Breast epithelium (tissue), 4 donors: ENCODE measurements at regions not wholly inside any gene's neighbourhood (a gene's known extent, or its start where the extent isn't known, plus 50 kb on each side); places are given as distances from the start of the nearest gene placed in this dataset.

ENCODE experiments used
- DNase-seq, 2 donors: peaks; one replicate each; pipeline ENCODE4 v3.0.0-alpha.2; 2019; ENCODE audit warnings: low spot score in 2 of 2
- H3K27ac ChIP-seq, 2 donors: fragments of 200-600 bp; sonication (generic) in 1 of 2; one replicate each; pipeline ENCODE4 v1.5.1; 2016 to 2019; ENCODE audit warnings: mild to moderate bottlenecking in 1 of 2
- H3K27me3 ChIP-seq, 2 donors: fragments of 200-600 bp; sonication (generic) in 1 of 2; one replicate each; pipeline versions ENCODE4 v1.5.1 to v1.6.0; 2017 to 2019; ENCODE audit warnings: control low read depth in 1 of 2, mild to moderate bottlenecking in 1 of 2
- H3K36me3 ChIP-seq: fragments of 200-600 bp; one replicate; pipeline ENCODE4 v1.5.1; 2019
- H3K4me1 ChIP-seq, 2 donors: fragments of 200-600 bp; sonication (generic); one replicate each; pipeline ENCODE4 v1.5.1; 2016 to 2019; ENCODE audit warnings: control low read depth in 1 of 2
- H3K4me3 ChIP-seq, 3 donors: fragments of 200-600 bp; sonication (generic); 1 replicate in 2 of 3; 2 replicates in 1 of 3; pipeline ENCODE4 v1.5.1; 2016 to 2019; ENCODE audit warnings: mild to moderate bottlenecking in 3 of 3, moderate library complexity in 2 of 3
- H3K9me3 ChIP-seq, 2 donors: fragments of 200-600 bp; sonication (generic) in 1 of 2; one replicate each; pipeline ENCODE4 v1.5.1; 2016 to 2019; ENCODE audit warnings: control low read depth in 1 of 2
- CTCF ChIP-seq, 3 donors: fragments of 450-650 bp; IDR thresholded peaks; one replicate each; pipeline ENCODE4 v1.5.1; 2016 to 2017; ENCODE audit warnings: antibody characterized with exemption in 3 of 3, mild to moderate bottlenecking in 3 of 3, moderate library complexity in 3 of 3
- POLR2A ChIP-seq: fragments of 450-650 bp; IDR thresholded peaks from one replicate; pipeline ENCODE4 v1.6.1; 2016; ENCODE audit warnings: antibody characterized with exemption, mild to moderate bottlenecking, moderate library complexity
- POLR2AphosphoS5 ChIP-seq, 3 donors: sonication (generic); formaldehyde crosslinking; IDR thresholded peaks; one replicate each; pipeline ENCODE4 v1.6.1; 2017; ENCODE audit warnings: antibody characterized with exemption in 3 of 3
- intact Hi-C: fragments of 100-400 bp; cut with DNase I; formaldehyde crosslinking; loops from one replicate; pipeline ENCODE4 v1.15.1; 2023; ENCODE audit warnings: low total_unique reads

DNA sequence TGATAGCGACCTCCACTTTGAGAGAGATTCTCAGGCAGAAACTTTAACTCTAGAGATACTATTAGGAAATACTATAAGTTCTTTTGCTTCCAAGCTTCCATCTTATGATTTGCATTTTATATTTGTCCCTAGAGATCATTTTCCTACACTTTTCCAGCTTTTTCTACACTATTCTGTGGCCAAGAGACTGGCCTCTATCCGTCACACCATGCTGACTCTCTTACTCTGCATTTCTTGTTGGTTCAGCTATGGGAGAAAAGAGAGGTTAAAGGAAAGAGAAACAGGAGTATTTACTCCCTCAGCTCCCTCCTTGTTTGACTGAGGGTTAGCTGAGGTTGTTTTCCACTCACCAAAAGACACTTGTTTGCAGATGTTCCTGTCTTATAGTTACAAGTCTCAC is 665.6 kb upstream of the CXADR start:
- no peaks in the 10 kb centered on the region for H3K4me1 ChIP-seq
- no peaks in the 10 kb centered on the region for H3K9me3 ChIP-seq
- DNase-seq: no peak
- H3K4me3 ChIP-seq: no peak overlapping the region
- H3K36me3 ChIP-seq: no peaks in the 10 kb centered on the region
- no peak for TF ChIP-seq POLR2A
- TF ChIP-seq CTCF (IDR thresholded peaks at IDR 0.05): no peak
- TF ChIP-seq POLR2AphosphoS5 (IDR thresholded peaks at IDR 0.05): no peak
- intact Hi-C loops: no loop called here
- no peak overlapping the region for H3K27ac ChIP-seq
- H3K27me3 ChIP-seq: no peaks in the 10 kb centered on the region

- no peaks in the 10 kb centered on the region for H3K4me1 ChIP-seq
- peaks cover 0 to 6% of the 10 kb centered on the region in 2 donors for H3K9me3 ChIP-seq
- no peaks in the 10 kb centered on the region for H3K27me3 ChIP-seq
- no peak overlapping the region for H3K27ac ChIP-seq
- TF ChIP-seq POLR2A (no peak), POLR2AphosphoS5 (IDR thresholded peaks at IDR 0.05) (no peak), CTCF (IDR thresholded peaks at IDR 0.05) (no peak)
- H3K4me3 ChIP-seq: no peak overlapping the region
- no peaks in the 10 kb centered on the region for H3K36me3 ChIP-seq
- intact Hi-C loops: no loop called here
- no peak for DNase-seq
Observed at GRCh38 chr21:16851054-16851453, 661.8 kb upstream of the CXADR start.

DNA sequence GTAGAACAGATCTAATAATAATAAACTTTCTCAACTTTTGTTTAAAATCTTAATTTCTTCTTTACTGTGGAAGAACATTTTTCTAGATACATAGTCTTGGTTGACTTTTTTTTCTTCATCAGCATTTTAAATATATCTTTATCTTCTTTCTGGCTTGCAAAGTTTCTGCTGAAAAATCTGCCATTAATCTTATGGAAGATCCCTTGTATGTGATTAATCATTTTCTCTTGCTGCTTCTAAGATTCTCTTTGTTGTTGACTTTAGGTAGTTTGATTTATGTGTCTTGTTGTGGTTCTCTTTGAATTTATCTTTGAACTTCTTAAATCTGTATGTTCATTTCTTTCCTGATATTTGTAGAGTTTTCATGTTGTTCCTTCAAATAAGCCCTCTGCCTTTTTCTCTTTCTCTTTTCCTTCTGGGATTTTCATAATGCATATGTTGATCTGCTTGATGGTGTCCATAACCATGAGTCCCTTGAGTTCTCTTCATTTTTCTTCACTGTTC is 657.6 kb upstream of the CXADR start:
- TF ChIP-seq POLR2A (no peak), CTCF (IDR thresholded peaks at IDR 0.05) (no peak), POLR2AphosphoS5 (IDR thresholded peaks at IDR 0.05) (no peak)
- Histone ChIP-seq H3K27ac (no peak overlapping the region), H3K36me3 (no peaks in the 10 kb centered on the region), H3K4me1 (no peaks in the 10 kb centered on the region), H3K27me3 (no peaks in the 10 kb centered on the region), H3K4me3 (no peak overlapping the region), H3K9me3 (peaks cover 0 to 6% of the 10 kb centered on the region in 2 donors)
- no peak for DNase-seq
- intact Hi-C loops: no loop called here

GRCh38 chr21:16863362-16863905 is 649.4 kb upstream of the CXADR start:
- Histone ChIP-seq H3K4me3 (no peak overlapping the region), H3K4me1 (no peaks in the 10 kb centered on the region), H3K36me3 (no peaks in the 10 kb centered on the region), H3K27ac (no peak overlapping the region), H3K9me3 (no peaks in the 10 kb centered on the region), H3K27me3 (no peaks in the 10 kb centered on the region)
- intact Hi-C loops: no loop called here
- no peak for DNase-seq
- TF ChIP-seq POLR2A (no peak), POLR2AphosphoS5 (IDR thresholded peaks at IDR 0.05) (no peak), CTCF (IDR thresholded peaks at IDR 0.05) (no peak)

- H3K9me3 ChIP-seq: no peaks in the 10 kb centered on the region
- H3K27ac ChIP-seq: no peak overlapping the region
- H3K36me3 ChIP-seq: no peaks in the 10 kb centered on the region
- no peak for TF ChIP-seq CTCF (IDR thresholded peaks at IDR 0.05)
- no peak for TF ChIP-seq POLR2A
- no peak for TF ChIP-seq POLR2AphosphoS5 (IDR thresholded peaks at IDR 0.05)
- no peak overlapping the region for H3K4me3 ChIP-seq
- DNase-seq: no peak
- H3K27me3 ChIP-seq: no peaks in the 10 kb centered on the region
- intact Hi-C loops: no loop called here
- H3K4me1 ChIP-seq: no peaks in the 10 kb centered on the region
Observed at GRCh38 chr21:16863908-16864307, 648.9 kb upstream of the CXADR start.
